DND-41 (cell line): ENCODE measurements at regions not wholly inside any gene's neighbourhood (a gene's known extent, or its start where the extent isn't known, plus 50 kb on each side); places are given as distances from the start of the nearest gene placed in this dataset.

Source experiments
- EZH2 ChIP-seq: IDR thresholded peaks from 3 replicates; pipeline ENCODE4 v1.6.1; 2012; ENCODE audit warnings: borderline replicate concordance, low read depth, mild to moderate bottlenecking, moderate library complexity, low read length, inconsistent platforms; ENCODE audit not compliant: severe bottlenecking
- TF ChIP-seq, protein P1 (sequence below): IDR thresholded peaks from 2 replicates; pipeline ENCODE4 v1.5.1; 2012; ENCODE audit warnings: borderline replicate concordance, low read length, moderate library complexity, mild to moderate bottlenecking; ENCODE audit not compliant: poor library complexity, severe bottlenecking; ENCODE audit errors: extremely low read depth

DNA sequence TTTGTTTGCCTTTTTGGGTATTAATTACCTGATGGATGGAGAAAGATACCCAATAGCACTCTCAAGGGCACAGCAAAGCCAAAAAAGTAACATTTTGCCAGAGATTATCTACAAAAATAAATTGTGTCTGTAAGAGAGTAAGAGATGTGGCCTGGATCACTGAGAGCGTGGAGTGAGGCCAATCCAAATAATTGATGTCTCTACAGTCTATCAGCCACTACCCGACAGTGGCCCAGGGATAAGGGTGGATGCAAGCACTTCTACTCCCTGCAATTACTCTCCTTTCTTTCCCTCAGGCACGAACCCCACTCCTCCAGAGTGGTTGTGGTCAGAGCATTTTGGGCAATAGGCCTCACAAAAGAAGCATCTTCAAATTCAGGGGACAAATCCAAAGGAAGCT, 92.3 kb upstream of the ZC3H12C start:
- TF ChIP-seq, protein P1, sequence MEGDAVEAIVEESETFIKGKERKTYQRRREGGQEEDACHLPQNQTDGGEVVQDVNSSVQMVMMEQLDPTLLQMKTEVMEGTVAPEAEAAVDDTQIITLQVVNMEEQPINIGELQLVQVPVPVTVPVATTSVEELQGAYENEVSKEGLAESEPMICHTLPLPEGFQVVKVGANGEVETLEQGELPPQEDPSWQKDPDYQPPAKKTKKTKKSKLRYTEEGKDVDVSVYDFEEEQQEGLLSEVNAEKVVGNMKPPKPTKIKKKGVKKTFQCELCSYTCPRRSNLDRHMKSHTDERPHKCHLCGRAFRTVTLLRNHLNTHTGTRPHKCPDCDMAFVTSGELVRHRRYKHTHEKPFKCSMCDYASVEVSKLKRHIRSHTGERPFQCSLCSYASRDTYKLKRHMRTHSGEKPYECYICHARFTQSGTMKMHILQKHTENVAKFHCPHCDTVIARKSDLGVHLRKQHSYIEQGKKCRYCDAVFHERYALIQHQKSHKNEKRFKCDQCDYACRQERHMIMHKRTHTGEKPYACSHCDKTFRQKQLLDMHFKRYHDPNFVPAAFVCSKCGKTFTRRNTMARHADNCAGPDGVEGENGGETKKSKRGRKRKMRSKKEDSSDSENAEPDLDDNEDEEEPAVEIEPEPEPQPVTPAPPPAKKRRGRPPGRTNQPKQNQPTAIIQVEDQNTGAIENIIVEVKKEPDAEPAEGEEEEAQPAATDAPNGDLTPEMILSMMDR, result no peak
- TF ChIP-seq EZH2, result no peak
